GM12865 (cell line): ENCODE measurements at regions not wholly inside any gene's neighbourhood (a gene's known extent, or its start where the extent isn't known, plus 50 kb on each side); places are given as distances from the start of the nearest gene placed in this dataset.

Experiments used
- DNase-seq: peaks from one replicate; pipeline ENCODE4 v3.0.0; 2010; ENCODE audit warnings: low read depth
- H3K4me3 ChIP-seq: 2 replicates; pipeline ENCODE4 v1.5.1; 2011; ENCODE audit warnings: mild to moderate bottlenecking, low read depth, low read length, control low read depth
- CTCF ChIP-seq: IDR thresholded peaks from 2 replicates; pipeline ENCODE4 v1.5.1; 2011; ENCODE audit warnings: low read length, control low read depth, low read depth, inconsistent platforms; ENCODE audit not compliant: insufficient read depth; ENCODE audit errors: missing control alignments

GRCh38 chr16:59698346-59699020, 964.4 kb upstream of the GOT2 start:
- no peak for TF ChIP-seq CTCF
- no peak overlapping the region for H3K4me3 ChIP-seq
- no peak for DNase-seq

- no peak overlapping the region for H3K4me3 ChIP-seq
- no peak for DNase-seq
- TF ChIP-seq CTCF, result no peak
Measured at GRCh38 chr16:59697761-59698160, 963.6 kb upstream of the GOT2 start.

GRCh38 chr16:59697236-59697635, 963.1 kb upstream of the GOT2 start:
- no peak overlapping the region for H3K4me3 ChIP-seq
- no peak for DNase-seq
- no peak for TF ChIP-seq CTCF

- no peak for DNase-seq
- TF ChIP-seq CTCF, result no peak
- no peak overlapping the region for H3K4me3 ChIP-seq
Measured at GRCh38 chr16:59696495-59696894, 962.4 kb upstream of the GOT2 start.

GRCh38 chr16:59690216-59690615, 956.1 kb upstream of the GOT2 start:
- DNase-seq, result no peak
- H3K4me3 ChIP-seq, result no peak overlapping the region
- TF ChIP-seq CTCF, result no peak

- H3K4me3 ChIP-seq, result no peak overlapping the region
- no peak for TF ChIP-seq CTCF
- DNase-seq, result no peak
Measured at GRCh38 chr16:59688006-59688405, 953.9 kb upstream of the GOT2 start.

GRCh38 chr16:59686405-59686804, 952.3 kb upstream of the GOT2 start:
- no peak overlapping the region for H3K4me3 ChIP-seq
- DNase-seq, result no peak
- TF ChIP-seq CTCF, result no peak
